ENCODE measurements at regions not wholly inside any gene's neighbourhood (a gene's known extent, or its start where the extent isn't known, plus 50 kb on each side); places are given as distances from the start of the nearest gene placed in this dataset.

- TF ChIP-seq CTCF (IDR thresholded peaks at IDR 0.05) (no peak), POLR2A (IDR thresholded peaks at IDR 0.05) (no peak)
Measured at GRCh38 chr10:106473129-106473685, 691.3 kb downstream of the SORCS1 start.

Data from lower leg skin (tissue), 3 donors.